ENCODE measurements at regions not wholly inside any gene's neighbourhood (a gene's known extent, or its start where the extent isn't known, plus 50 kb on each side); places are given as distances from the start of the nearest gene placed in this dataset.

GRCh38 chr14:85479306-85479705, 50.6 kb upstream of the FLRT2 start:
- H3K4me2 ChIP-seq (ENCODE audit: insufficient read depth, low read length) = no peak overlapping the region
- H3K4me1 ChIP-seq (ENCODE audit: insufficient read depth, low read length) = no peaks in the 10 kb centered on the region
- H3K4me3 ChIP-seq (ENCODE audit: low read depth in 1 of 2, low read length in 2 of 2) = no peak overlapping the region
- H3K79me2 ChIP-seq (ENCODE audit: insufficient read depth, low read length) = no peaks in the 10 kb centered on the region
- no peak overlapping the region for H3K27ac ChIP-seq (ENCODE audit: low read length)
- no peak for DNase-seq
- H3K9ac ChIP-seq (ENCODE audit: low read depth, low read length) = no peak overlapping the region
- H3K36me3 ChIP-seq (ENCODE audit: insufficient read depth, low read length) = no peaks in the 10 kb centered on the region
- no peak for ATAC-seq (ENCODE audit: insufficient read depth, low read depth)
- no peak overlapping the region for H2AFZ ChIP-seq (ENCODE audit: low read depth, low read length)
- H3K27me3 ChIP-seq (ENCODE audit: insufficient read depth, low read length, poor library complexity) = no peaks in the 10 kb centered on the region
- H4K20me1 ChIP-seq (ENCODE audit: insufficient read depth, low read length) = no peaks in the 10 kb centered on the region
- H3K9me3 ChIP-seq (ENCODE audit: insufficient read depth, low read length, severe bottlenecking) = no peaks in the 10 kb centered on the region
- TF ChIP-seq CTCF (IDR thresholded peaks at IDR 0.05; ENCODE audit: borderline replicate concordance, extremely low read depth, low read length, poor library complexity, severe bottlenecking) (no peak), EZH2 (IDR thresholded peaks at IDR 0.05; ENCODE audit: borderline replicate concordance, low read depth, low read length, severe bottlenecking) (no peak)

GRCh38 chr14:85479771-85480170, 50.2 kb upstream of the FLRT2 start:
- Histone ChIP-seq H3K4me3 (ENCODE audit: low read depth in 1 of 2, low read length in 2 of 2) (no peak overlapping the region), H3K4me2 (ENCODE audit: insufficient read depth, low read length) (no peak overlapping the region), H3K36me3 (ENCODE audit: insufficient read depth, low read length) (no peaks in the 10 kb centered on the region), H3K9ac (ENCODE audit: low read depth, low read length) (no peak overlapping the region), H3K79me2 (ENCODE audit: insufficient read depth, low read length) (no peaks in the 10 kb centered on the region), H4K20me1 (ENCODE audit: insufficient read depth, low read length) (no peaks in the 10 kb centered on the region), H3K27ac (ENCODE audit: low read length) (no peak overlapping the region), H2AFZ (ENCODE audit: low read depth, low read length) (no peak overlapping the region), H3K9me3 (ENCODE audit: insufficient read depth, low read length, severe bottlenecking) (no peaks in the 10 kb centered on the region), H3K4me1 (ENCODE audit: insufficient read depth, low read length) (no peaks in the 10 kb centered on the region), H3K27me3 (ENCODE audit: insufficient read depth, low read length, poor library complexity) (no peaks in the 10 kb centered on the region)
- TF ChIP-seq EZH2 (IDR thresholded peaks at IDR 0.05; ENCODE audit: borderline replicate concordance, low read depth, low read length, severe bottlenecking) (no peak), CTCF (IDR thresholded peaks at IDR 0.05; ENCODE audit: borderline replicate concordance, extremely low read depth, low read length, poor library complexity, severe bottlenecking) (no peak)
- no peak for DNase-seq
- ATAC-seq (ENCODE audit: insufficient read depth, low read depth) = no peak

All from DND-41 (cell line).